NCI-H1694 (cell line): ENCODE measurements at regions not wholly inside any gene's neighbourhood (a gene's known extent, or its start where the extent isn't known, plus 50 kb on each side); places are given as distances from the start of the nearest gene placed in this dataset.
A peak's percentile ranks its signal among the peaks of the same experiment; 100 is the strongest.
"Not testable (repeated sequence)": the region's sequence is repeated elsewhere in the genome, so short reads cannot be mapped to it uniquely, and the experiment has no call there.

ENCODE experiments used
- DNase-seq: peaks from one replicate; lab custom pipeline; 2025; lab: John Stamatoyannopoulos, UW

DNA sequence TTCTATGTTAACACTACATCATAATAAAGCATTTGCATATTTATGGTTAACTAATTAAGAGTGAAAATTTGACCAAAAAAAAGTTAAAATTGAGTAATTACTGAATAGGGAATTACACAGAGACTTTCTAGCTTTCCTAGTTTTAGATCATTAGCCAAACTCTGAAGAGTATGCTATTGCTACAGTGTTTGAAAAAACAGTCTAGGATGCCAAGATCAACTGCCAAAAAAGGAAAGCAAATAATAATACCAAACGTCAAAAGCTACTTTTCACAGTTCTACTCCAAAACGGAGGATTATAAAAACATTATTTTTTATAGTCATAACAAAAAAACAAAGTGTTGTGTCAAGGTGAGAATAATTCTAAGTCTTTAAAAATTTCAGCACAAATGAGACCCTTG is 359.8 kb upstream of the CTSO start:
- no peak for DNase-seq

DNA sequence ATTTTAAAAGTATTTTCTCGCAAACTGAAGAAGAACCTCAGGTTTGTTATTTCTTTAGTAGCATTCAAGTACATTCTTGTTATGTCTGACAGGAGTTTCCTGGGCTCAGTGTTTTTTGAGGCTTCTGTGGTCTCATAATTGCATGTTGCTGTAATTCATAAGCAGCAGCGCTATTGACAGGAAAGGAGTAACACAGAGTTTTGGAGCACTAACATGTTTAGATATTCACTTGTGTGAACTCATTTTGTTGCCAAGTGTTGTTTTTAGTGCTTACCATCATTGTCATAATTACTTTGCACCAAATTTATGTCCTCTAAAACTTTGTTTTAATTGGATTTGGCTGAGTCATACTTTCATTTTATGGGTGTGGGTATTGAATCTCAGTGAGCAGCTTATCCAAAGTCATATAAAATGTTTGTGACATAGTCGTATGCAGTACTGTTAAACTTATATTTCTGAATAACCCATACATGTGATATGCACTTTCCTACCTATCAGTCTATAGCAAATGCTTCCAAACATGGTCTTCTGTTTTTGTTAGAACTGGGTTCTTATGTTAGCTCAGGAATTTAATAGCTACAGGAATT is 358.7 kb upstream of the CTSO start:
- DNase-seq = no peak

DNA sequence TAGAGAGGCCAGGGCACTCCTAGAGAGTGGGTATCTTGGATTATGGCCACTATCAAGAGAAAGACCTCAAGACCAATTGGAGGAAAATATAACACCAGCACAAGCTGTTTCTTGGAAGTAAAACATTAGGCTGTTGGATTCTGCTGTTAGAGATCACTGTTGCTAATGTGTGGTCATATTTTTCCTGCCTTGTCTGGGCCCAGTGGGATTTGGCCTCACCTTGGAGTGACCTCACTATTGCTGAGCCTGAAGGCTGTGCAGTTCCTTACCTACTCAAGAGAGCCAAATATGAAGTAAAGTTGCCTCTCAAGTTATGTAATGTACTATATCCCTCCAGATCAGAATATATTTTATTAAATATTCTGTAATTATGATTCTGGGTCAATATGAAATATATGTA is 355.4 kb upstream of the CTSO start:
- DNase-seq = no peak

DNA sequence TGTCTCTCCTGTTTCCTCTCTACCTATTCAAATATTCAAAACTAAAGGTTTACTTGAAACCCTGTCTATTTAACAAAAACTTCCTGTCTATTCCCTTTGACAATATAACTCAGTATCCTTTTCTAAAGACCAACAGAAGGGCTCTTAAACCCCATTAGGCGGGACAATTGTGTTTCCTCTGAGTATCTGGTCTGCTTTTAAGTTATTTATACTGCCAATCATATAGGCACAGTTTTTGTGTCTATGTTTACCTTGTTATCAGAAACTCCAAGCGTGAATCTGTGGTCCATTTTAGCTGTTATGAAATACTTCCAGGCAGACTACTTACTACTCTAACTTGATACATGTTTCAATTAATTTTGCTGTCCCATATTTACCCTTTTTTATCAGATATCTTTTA is 350.0 kb upstream of the CTSO start:
- DNase-seq = no peak

DNA sequence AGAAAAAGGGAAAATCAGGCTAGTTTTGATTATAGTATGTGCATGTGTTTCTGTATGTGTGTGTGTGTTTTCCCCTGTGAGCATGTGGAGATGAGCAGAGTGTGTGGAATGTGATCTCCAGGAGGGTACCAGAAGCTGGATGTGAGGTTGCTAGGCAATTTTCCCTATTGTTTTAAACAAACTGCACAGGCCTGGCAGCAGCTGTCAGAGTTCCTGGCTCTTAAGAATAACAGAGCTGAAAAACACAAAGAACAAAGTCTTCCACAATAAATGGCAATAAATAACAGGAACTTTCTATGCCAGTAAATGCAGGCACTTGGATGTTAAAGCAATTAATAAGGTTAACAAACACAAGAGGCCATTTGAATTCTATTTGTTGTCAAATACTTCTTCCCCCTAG is 344.6 kb upstream of the CTSO start:
- peak; percentile 18 for DNase-seq

DNA sequence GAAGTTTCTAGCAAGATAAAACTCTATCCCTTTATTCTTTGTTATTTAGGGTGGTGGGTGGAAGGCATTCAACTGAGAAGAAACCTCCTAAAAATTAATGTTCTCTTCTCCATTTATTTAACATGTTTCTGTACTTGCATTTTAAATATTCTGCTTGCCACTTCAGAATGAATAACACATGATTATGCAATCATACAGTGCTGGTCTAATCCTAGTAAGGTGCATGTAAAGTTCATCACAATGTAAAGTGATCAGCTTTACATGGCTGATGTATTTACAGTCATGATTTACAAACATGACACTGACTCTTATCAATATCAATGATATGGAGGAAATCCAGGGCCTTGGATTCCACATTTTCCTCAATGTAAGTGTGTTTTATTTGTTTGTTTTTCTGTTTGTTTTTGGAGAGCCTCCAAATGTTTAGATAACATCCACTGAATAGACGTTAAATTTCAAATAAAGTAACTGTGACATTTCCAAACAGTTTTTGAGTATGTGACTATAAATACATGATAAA is 342.1 kb upstream of the CTSO start:
- no peak for DNase-seq

DNA sequence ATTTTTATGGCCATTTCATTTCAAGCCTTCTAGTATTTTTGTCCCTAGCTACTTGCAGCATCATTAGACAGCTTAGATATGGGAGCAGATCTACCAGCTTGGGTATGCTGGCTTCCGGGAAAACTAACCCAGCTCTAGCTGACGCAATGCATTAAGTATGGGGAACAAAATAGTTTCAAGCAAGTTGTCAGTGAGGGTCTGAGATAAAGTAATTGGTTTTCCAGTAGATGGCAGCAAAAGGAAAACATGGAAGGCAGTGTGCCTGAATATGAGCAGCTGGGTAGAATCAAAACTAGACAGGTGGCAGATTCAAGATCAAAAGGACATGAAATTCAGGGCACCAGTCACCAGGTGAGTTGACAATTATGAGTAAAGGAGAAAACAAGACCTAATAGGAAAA is 340.9 kb upstream of the CTSO start:
- DNase-seq = peak; percentile 4

DNA sequence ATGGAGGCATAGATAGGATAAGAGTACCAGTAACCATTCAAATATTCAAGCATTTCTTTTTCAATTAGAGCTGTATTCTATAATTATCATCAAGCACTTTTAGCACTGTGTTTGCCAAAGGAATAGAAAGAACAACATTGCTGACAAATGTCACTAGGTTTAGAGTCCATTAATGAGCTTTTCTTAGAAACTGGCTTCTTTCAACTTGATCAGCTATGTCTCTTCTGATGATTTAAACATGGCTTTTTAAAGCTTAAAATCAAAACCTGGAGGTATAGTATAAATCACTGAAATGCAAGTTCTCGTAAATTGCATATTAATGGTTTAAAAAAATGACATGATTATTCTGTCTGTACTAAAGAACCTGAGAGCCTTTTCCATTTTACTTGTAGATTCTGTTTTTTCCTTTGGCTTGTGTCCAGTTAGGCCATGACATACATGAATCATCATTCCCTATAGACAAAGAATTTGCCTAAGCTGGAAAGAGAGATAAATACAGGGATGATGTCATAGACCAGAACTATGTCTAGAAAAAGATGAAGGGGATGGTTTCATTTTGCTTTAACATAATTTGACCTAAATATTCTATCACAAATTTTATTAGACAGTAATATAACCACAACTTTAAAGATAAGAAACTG is 340.1 kb upstream of the CTSO start:
- no peak for DNase-seq

DNA sequence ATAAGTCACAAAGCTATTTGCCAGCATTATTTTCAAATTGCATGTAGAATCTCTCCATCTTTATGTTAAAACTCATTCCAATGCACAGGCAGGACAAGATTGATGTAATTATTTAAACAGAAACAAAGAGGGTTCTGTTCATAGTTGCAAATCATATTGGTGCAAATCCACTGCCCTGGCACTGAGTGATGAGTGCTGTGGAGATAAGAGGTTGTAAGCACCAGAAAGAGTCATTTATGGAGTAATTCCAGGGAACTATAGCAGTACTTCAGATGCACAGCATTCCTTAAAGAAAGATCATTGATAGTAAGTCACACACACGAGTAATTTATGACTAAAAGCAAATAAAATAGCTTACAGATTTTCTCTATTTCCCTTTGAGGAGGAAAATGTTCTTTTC is 337.7 kb upstream of the CTSO start:
- no peak for DNase-seq

DNA sequence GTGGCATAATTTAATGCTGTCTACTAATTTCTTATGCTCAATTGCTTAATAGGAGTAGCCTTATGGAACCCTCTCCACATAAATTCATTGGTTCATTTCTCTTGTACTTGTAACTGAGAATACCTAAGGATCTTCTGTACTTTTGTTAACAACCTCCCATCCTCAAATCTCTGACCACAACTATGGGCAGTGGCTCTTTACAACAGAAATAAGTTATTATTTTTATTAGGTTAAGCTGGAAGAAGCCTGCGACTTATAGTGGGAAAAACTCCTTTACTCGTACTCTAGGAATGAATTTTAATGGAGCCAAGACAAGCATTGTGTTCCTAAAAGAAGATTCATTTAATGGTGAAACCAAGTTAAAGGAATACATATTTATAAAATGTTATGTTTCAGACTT is 337.1 kb upstream of the CTSO start:
- DNase-seq = no peak

DNA sequence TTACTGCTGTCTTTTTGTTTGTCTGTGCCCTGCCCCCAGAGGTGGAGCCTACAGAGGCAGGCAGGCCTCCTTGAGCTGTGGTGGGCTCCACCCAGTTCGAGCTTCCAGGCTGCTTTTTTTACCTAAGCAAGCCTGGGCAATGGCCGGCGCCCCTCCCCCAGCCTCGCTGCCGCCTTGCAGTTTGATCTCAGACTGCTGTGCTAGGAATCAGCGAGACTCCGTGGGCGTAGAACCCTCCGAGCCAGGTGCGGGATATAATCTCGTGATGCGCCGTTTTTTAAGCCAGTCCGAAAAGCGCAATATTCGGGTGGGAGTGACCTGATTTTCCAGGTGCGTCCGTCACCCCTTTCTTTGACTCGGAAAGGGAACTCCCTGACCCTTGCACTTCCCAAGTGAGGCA is 336.4 kb upstream of the CTSO start:
- not testable (repeated sequence) for DNase-seq

DNA sequence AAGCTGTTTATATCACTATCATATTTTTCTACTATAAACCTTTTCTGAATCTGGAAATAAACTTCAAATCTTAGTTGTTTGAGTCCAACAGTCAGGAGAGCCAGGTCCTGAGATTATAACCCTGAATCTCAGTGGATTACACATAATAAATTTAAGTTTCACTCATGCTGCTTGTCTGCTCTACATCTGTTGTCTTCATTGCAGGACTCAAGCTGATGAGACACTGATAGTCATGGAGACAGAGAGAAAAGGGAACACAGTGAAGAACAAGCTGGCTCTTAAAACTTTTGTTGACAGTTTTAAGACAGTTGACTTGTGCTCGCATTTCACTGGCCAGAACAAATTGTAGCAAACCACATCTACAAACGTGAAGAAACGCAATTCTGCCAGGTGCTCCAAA is 327.0 kb upstream of the CTSO start:
- no peak for DNase-seq

DNA sequence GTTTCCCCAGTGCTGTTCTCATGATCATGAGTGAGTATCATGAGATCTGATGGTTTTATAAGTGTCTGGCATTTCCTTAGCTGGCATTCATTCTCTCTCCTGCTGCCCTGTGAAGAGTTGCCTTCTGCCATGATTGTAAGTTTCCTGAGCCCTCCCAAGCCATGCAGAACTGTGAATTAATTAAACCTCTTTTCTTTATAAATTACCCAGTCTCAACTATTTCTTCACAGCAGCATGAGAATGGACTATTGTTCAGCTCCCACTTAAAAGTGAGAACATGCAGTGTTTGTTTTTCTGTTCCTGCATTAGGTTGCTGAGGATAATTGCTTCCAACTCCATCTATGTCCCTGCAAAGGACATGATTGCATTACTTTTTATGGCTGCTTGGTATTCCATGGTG is 311.7 kb upstream of the CTSO start:
- no peak for DNase-seq

DNA sequence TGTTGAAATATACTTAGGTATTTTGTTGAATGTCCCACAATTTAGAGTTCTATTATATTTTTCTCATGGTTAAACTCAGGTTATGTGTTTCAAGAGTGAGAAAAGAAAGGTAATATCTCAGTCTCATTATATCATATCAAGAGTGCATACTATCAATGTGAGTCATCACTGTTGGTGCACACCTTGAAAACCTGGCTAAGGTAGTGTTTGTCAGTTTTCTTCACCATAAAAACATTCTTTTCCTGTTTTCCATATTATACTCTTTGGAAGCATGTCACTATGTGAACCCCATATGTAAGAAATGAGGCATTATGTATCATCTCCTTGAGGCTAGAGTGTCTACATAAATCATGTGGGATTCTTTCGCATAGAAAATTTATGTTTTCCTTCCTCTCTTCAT is 307.6 kb upstream of the CTSO start:
- DNase-seq = no peak

DNA sequence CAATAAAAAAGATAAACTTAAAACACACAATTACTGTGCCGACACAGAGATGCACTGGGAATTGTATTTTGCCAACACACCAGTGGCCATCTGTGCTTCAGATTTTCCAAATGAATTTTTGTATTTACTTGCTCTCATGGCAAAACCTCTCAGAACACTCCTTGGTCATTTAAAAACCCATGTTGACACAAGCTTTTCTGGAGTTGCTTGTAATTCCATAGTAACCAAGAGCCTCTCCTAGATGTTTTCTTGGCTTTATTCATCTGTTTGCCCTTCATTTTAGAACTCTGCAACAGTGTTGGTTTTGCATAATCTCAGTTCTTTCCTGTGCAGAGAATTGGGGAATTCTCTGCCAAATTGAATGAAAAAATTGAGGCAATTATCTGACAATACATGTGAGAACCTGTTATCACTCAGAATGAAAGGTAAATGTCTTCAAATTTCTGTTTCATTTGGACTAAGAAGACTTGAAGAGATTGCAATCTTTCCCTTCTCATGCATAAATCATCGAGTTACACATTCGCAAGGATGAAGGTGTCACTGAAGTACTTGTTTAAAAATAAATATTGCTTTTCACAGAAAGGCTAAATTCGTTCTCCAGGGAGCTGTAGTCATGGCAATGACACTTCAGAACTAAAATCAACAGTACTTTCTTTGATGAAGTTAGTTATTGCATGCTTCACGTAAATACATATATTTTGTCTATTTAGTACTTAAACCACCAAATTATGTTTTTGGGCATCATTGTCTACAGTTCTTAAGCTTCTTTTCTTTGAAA is 301.8 kb upstream of the CTSO start:
- DNase-seq = no peak

DNA sequence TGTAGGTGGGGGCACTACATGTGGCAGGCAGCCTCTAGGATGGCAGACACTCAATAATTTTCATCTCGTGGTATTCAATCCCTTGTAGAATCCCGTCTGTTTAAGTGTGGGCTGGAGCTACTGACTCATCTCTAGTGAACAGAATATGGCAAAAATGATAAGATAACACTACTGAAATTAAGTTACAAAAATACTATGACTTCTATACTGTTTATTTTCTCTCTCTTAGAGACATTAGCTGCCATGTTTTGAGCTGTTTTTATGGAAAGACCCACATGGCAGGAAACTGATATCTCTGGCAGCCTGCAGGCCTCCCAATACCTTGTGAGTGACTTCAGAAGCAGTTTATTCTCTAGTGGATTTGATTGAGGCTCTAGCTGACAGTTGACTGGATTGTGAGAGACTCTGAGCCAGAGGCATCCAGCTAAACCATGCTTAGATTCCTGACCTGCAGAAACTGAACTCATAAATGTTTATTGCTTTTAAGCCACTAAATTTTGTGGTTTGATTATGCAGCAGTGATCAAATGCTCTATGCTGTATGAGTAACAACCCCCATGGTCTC is 298.8 kb upstream of the CTSO start:
- no peak for DNase-seq

DNA sequence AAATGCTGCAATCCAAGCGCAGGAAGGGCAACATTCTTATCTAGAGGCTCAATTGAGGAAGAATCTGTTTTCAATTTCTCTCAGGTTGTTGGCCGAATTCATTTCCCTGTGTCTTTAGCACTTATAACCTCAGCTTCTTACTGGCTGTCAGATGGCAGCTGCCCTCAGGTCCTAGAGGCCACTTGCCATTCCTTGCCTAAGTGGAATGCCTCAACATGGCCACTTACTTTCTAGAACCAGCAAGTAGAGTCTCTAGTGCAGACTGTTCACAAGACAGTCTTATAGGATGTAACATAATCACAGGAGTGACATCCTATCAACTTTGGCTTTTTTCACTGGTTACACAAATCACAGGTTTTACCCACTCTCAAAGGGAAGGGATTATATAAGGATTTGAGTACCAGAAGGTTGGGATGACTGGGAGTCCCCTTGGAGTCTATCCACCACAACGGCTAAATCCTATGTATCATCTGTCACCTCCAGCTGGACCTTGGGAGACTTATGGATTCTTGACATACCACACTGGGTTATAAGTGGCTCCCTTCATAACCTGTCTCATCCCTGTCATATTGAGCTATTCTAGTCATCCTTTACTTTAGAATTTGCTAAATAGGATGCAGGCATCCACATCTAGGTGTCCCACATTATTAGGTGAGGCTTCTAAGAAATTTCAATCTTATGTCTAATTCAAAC is 297.9 kb upstream of the CTSO start:
- no peak for DNase-seq

DNA sequence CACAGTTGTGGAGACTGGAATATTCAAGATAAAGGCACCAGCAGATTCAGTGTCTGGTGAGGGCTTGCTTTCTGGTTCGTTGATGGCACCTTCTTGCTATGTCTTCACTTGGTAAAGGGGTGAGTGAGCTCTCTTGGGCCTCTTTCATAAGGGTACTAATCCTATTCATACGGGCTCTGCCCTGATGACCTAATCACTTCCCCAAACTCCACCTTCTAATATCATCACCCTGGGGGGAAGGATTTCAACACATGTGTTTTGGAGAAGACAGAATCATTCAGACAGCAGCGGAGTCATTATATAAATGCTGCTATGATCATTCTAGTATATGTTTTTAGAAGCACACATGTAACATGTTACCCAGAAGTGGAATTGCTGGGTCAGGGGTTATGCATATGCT is 295.3 kb upstream of the CTSO start:
- no peak for DNase-seq

DNA sequence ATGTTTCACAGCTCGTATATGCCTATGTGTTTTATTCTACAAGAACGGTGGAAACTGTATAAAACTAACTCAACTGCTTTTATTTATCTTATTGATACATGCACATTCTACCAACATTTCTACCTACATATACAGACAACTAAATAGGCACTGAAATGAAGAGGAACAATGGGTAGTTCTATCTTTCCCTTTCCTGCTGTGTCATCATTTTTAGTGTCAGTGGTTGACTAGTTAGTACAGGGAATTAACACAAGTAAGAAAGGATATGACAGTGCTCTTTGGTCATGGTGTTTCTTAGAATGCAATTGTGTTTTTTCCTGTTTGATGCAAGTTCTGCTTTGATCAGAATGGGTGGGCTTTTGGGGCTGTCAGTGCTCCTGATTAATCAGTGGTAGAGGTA is 293.8 kb upstream of the CTSO start:
- no peak for DNase-seq

DNA sequence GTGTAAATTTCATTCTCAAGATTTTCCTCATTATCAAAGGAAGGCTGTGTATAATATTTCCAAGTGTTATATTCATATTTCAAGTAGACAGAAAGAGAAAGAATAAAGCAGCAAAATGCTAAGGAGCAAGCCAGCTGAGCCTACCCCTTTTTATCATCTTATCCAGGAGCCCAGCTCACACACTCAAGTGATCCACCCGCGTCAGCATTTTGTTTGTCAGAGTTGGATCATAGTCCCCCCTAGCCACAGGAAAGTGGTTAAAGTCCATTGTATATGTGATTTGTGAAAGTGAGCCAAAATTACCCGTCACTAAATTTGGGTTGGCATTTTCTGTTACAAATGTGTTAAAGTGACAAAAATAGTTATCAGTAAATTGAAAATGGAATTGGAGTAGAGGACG is 289.3 kb upstream of the CTSO start:
- DNase-seq = no peak

DNA sequence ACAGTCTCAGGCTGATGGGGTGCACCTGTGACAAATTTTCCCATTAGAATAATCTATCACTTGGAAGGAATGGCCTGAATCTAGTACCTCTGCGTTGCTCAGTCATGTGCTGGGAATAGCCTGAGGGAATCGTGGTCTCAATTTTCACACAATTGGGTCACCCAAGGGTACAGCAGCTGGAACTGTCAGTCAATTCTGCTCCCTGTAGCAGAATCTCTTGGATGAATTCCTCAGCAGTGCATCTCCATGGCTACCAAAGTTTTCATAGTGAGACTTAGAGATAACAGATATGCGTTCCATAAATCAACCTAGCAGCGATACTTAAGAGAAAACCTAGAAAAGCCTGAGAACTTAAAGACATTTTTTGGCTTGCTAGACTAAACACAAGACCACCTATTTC is 288.7 kb upstream of the CTSO start:
- DNase-seq = no peak

DNA sequence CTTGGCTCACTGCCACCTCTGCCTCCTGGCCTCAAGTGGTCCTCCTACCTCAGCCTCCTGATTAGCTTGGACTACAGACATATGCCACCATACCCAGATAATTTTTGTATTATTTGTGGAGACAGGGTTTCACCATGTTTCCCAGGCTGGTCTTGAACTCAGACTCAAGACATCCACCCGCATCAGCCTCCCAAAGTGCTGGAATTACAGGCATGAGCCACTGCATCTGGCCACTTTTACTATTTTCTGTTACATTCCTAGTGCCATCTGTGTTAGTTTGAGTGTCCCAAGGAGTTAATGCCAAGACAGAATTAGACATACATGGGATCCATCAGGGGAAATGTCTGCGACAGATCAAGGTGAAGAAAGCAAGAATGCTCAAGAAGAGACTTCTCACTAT is 288.2 kb upstream of the CTSO start:
- DNase-seq = no peak

DNA sequence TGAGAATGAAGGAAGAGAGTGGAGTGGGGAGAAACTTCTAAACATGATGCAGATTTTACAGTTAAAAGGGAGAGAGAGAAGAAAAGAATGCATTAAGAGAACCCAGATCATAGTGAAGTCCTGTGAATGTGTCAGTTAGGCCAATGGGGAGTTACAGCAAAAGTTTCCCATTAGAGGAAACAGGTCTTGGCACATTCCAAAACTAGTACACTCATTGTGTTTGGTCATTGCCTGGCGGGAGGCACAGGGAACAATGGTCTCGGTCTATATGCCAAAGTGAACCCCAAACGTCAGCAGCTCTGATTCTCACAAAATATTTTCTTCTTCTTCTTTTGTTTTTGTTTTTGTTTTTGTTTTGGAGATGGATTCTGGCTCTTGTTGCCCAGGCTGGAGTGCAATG is 284.5 kb upstream of the CTSO start:
- DNase-seq = no peak
